GM21529 (cell line): ENCODE measurements at regions not wholly inside any gene's neighbourhood (a gene's known extent, or its start where the extent isn't known, plus 50 kb on each side); places are given as distances from the start of the nearest gene placed in this dataset.

ENCODE experiments used
- ATAC-seq: cut with Tn5 transposase; IDR thresholded peaks from one replicate; pipeline ENCODE4 v1.9.1; 2021; ENCODE audit not compliant: unreplicated experiment

GRCh38 chr4:12595986-12596385, 888.2 kb downstream of the RAB28 start:
- no peak for ATAC-seq

- no peak for ATAC-seq
These were observed 888.7 kb downstream of the RAB28 start for GRCh38 chr4:12595489-12595888.

DNA sequence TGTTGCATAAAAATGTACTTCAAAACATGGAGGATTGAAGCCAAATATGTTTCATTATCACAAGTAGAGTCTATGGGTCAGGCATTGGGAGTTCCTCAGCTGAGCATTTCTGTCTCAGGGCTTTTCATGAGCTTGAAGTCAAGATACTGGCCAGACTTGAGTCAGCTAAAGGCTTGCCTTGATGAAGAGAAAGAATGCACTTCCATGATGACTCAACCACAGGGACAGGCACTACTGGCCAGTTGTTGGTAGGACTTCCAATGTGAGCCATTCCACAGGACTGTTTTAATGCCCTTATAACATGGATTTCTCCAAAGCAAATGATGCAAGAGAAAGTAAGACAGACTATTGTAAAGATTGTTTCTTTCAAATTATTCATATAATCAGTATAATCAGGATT, 895.6 kb downstream of the RAB28 start:
- ATAC-seq = no peak

DNA sequence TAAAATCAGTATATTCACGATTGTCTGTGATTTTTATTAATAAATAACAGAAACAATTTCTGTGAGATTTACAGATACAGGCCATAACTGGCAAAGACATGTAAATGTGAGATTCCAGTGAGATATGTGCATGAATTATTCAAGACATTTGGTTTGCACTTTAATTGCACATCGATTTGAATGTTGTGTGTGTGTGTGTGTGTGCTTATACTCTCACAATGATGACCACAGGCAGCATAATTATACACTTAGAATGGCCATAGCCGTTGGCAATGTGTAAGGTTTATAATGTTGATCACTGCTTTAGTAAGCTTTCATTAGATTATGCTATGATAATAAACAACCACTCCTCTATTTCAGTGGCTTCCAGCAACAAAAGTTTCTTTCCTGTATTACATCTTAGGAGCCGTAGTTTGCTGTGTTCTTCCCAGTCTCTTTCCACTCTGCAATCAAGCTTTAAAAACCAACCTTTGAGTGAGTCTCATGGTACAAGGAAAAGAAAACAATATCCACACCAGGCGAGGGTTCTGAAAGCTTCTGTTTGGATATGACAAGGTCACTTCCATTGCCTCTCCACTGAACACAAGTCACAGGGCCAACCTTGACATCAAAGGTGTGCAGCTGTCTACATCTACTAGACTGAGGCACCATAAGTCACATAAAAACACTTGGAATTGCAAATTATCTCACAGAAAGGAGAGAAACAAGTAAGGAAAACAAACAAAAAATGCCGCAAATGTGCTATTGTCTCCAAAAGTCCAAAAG, 897.7 kb downstream of the RAB28 start:
- ATAC-seq = no peak

DNA sequence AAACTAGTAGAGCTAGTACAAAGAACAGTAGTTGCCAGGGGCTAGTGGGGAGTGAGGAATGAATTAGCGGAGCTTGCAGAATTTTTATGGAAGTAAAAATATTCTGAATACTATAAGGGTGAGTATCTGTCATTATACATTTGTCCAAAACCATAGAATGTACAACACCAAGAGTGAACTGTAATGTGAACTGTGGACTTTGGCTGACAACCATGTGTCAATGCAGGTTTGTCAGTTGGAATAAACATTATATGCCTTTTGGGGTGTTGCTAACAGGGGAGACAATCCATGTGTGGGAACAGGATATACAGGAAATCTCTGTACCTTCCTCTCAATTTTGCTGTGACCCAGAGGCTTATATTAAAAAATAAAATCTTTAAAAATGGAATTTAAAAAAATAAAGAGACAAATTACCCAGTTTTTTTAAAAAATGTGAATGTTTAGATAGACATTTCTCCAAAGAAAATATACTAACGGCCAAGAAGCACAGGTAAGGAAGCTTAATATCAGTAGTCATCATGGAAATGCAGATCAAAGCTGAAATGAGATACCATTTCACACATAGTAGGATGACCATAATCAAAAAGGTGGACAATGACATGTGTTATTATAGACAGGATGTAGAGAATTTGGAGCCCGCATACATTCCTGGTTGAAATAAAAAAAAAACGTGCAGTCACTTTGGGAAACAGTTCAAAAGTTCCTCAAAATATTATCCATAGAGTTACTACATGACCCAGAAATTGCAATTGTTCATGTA, 899.8 kb downstream of the RAB28 start:
- ATAC-seq = no peak

GRCh38 chr4:12583275-12583674, 900.9 kb downstream of the RAB28 start:
- ATAC-seq = no peak

DNA sequence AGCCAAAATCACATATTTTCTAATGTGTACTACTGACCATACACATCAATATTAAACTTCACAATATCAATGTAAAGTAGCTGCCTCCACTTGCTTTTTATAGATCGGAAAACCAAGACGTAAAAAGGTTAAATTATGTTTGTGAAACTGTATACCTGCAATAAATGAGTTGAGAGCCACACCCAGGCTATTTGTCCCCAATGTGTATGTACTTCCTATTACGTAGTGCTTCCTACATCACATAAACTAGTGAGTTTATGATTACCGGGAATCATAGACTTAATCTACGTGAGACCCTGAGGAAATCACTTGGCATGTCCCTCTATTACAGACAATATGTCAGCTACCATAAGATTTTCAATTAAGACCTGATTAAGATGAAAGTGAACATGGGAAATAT, 903.4 kb downstream of the RAB28 start:
- ATAC-seq = no peak

DNA sequence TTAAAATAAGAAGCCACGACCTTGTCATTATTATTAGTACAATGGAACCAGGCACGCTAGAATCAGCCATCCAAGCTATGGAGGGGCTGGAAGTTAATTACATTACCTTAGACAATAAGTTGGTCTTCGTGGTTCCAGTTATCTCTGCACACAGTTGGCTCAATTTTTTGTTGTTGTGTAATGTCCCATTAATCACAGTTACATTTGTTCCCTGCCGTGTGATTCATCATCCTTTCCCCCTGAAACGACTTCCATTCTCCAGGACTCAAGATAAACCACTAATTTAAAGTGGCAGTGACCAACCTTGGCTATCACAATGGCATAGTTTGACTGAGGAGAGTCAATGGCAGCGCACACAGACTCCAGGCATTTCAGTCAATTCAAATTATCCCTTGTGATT, 905.0 kb downstream of the RAB28 start:
- no peak for ATAC-seq

DNA sequence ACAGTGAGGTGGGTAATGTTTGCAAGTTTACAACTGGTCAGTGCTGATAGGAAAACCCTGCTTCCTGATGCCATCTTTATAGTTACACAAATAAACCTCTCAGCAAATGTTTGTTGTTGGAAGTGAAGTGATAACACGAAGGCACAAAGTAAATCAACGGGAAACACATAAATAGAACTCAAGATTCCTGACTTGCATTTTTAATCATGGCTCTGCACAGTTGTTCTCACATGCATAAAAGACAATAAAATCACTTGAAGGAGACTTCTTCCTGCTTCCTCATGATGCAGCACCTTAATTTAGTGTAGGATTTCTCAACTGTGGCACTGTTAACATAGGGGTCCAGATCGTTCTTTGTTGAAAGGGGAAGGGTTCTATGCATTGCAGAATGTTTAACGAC, 907.7 kb downstream of the RAB28 start:
- no peak for ATAC-seq

- ATAC-seq = no peak
These were observed 910.4 kb downstream of the RAB28 start for GRCh38 chr4:12573716-12574115.

DNA sequence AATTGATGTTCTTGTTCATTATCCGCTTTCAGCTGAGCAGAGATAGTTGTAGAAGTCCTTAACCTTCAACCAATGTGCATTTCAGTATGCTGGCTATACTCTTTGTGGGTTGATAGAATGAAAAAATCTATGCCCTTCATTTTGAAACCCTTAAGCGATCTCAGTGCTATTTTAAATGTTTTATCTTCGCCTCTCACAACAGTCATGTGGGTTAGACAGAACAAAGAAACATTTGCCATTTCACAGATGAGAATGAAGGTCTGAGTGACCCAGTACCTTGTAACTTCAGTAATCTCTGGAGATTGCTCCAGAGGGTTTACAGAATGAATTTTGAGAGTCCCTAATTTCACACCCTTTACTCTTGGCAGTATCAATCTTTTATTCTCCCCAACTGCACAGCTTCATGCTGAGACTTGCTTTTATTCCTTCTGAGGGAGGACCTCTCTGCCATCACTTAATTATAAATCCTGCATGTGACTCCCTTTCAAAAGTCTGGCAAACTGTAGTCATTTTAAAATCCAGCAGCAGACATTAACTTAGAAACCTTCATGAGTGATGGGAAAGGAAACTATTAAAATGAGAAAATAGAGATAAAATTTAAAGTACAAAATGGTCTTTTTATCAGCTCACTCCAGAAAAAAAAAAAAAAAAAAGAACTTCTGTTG, 921.5 kb downstream of the RAB28 start:
- no peak for ATAC-seq

- no peak for ATAC-seq
These were observed 922.1 kb downstream of the RAB28 start for GRCh38 chr4:12562021-12562420.

- no peak for ATAC-seq
These were observed 929.1 kb downstream of the RAB28 start for GRCh38 chr4:12555011-12555410.

DNA sequence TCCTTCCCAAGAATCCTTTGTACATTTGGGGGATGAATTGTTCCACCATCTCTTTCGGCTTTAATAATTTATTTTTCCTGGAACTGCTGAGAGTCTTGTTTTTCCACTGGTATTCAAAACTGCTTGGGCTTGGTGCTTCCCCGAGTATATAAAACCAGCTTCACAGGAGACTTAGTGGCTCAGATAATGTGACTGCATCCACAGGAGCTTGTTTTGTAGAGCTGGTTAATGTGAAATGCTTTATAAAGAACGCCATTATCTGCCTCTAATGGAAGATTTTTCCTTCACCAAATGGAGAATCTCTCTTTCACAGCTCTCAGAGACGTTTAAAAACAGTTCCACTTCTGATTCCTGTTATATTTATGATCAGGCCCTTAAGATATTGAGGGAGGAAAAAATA, 935.5 kb downstream of the RAB28 start:
- no peak for ATAC-seq

DNA sequence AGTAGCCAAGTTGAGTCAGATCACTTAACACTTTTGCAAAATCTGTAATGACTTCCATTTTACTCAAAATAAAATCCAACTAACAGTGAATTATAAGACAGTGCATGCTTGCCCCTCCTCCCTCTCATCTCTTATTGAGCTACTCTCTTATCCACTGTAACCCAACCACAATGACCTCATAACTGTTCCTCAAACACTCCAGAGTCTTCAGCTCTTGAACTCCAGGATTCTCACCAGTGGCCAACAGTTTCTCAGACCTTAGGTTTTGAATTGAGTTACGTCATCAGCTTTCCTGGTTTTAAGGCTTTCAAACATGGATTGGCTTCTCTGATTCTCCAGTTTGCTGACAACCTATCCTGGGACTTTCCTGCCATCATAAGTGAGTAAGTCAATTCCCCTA, 938.3 kb downstream of the RAB28 start:
- no peak for ATAC-seq

DNA sequence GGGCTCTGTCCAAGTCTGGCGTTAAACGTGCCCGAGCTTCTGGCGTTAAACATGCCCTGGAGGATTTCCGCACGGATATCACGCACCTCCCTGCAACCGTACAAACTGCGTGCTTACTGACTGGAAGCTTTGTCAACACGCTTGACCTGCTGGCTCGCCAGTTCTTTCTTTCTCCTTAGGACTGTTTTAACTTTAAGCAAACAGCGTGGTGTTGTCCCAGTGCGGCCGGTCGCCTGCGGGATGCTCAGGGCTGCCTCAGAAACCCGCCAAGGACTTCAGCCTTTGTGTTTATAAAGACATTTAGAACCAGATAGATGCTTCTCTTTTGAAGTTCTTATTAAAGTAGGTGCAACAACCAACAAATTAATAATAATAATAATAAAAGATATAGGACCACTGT, 946.0 kb downstream of the RAB28 start:
- no peak for ATAC-seq

GRCh38 chr4:12534684-12535083, 949.5 kb downstream of the RAB28 start:
- no peak for ATAC-seq

GRCh38 chr4:12519426-12519825, 964.7 kb downstream of the RAB28 start:
- no peak for ATAC-seq

- no peak for ATAC-seq
These were observed 976.2 kb downstream of the RAB28 start for GRCh38 chr4:12507868-12508481.

DNA sequence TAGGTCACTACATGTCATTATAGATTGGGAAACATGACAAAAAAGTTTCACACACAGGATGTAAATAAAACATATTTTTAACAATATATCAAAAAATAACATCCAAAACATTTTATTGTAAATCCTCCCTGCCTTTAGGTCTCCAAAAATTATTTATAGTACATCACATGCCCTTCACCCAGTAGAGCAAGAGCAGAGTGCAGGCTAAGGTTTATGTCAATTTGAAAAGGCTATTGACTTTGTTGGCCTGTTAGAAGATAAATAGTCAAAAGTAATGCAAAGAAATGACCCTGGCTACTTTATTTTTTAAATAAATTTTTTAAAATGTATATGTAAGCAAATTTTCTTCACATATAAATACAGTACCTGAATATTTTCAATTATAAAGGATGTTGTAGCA, 983.7 kb downstream of the RAB28 start:
- ATAC-seq = no peak

DNA sequence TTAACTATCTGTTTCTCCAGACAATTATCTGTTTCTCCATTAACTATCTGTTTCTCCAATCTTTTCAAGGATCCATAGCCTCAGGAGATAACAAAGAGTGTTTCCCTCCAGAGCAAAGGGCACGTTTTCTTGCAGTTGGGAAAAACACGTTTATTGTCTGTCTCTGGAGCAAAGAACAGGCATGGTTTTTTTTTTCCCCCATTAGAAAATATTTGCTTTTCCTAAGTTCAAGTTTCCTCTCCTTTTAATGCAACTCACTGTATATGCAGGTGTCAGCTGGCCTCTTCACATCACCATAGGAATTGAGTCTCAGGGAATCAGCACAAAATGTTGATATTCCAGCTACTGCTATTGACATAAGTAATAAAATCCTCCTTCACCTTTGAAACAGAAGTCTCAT, 984.4 kb downstream of the RAB28 start:
- no peak for ATAC-seq

DNA sequence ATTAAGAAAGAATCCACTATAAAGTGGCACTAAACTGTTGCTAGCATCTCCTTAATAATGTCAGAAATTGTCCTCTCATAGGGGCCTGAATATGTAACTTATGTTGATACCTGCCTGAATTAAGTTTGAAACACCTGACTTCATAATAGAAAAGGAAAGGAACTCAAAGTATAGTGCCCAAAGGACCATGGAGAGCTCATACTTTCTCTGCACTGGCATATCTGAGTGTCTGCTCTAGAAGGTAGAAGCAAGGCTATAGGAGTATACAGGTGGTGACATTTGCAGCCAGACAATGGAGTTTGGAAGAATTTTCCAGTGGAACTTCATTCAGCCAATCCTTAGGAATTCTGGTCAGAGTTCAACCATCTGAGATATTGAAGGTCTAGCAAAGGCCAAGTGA, 988.9 kb downstream of the RAB28 start:
- no peak for ATAC-seq
